ENCODE measurements at regions not wholly inside any gene's neighbourhood (a gene's known extent, or its start where the extent isn't known, plus 50 kb on each side); places are given as distances from the start of the nearest gene placed in this dataset.
"Not testable (repeated sequence)": the region's sequence is repeated elsewhere in the genome, so short reads cannot be mapped to it uniquely, and the experiment has no call there.

GRCh38 chr14:106227793-106228192 is 701.4 kb downstream of the TMEM121 start:
- no peaks in the 10 kb centered on the region for H3K79me2 ChIP-seq (ENCODE audit: low read length)
- no TSS peak for BruUV-seq (replicated peaks)
- H3K4me3 ChIP-seq (ENCODE audit: low read length) = no peak overlapping the region
- intact Hi-C loops (cut with micrococcal nuclease) = no loop called here
- no peaks in the 10 kb centered on the region for H3F3A ChIP-seq (ENCODE audit: low read length, unreplicated experiment)
- no peak for DNase-seq
- TF ChIP-seq EZH2 (IDR thresholded peaks at IDR 0.05; ENCODE audit: low read length, unreplicated experiment) = no peak
- TF ChIP-seq CTCF (conservative IDR thresholded peaks at IDR 0.05; ENCODE audit: low read depth, low read length) = no peak
- TF ChIP-seq EZH2phosphoT487 (IDR thresholded peaks at IDR 0.05; ENCODE audit: borderline replicate concordance, low read length) = no peak
- H2AFZ ChIP-seq (ENCODE audit: low read length) = no peak overlapping the region
- H3K27me3 ChIP-seq (ENCODE audit: low read length) = no peaks in the 10 kb centered on the region
- POLR2A ChIA-PET (ENCODE audit: unreplicated experiment) = no interaction called here
- CTCF ChIA-PET = no interaction called here
- no peak overlapping the region for H3K27ac ChIP-seq (ENCODE audit: low read length)
- no peak overlapping the region for H3K4me2 ChIP-seq (ENCODE audit: low read length)
- no peaks in the 10 kb centered on the region for H3K36me3 ChIP-seq (ENCODE audit: low read depth, low read length)
- ATAC-seq = no peak
- H3K9me3 ChIP-seq (ENCODE audit: low read length) = no peaks in the 10 kb centered on the region
- H3K9me2 ChIP-seq (replicated peaks; ENCODE audit: low read length) = no peaks in the 10 kb centered on the region
- no peaks in the 10 kb centered on the region for H3K4me1 ChIP-seq (ENCODE audit: insufficient read depth, low read length)
- no peaks in the 10 kb centered on the region for H4K20me1 ChIP-seq (ENCODE audit: low read length)
- no peak overlapping the region for H3K9ac ChIP-seq (ENCODE audit: low read length)

GRCh38 chr14:106228541-106229158 is 702.3 kb downstream of the TMEM121 start:
- H3K4me1 ChIP-seq (ENCODE audit: insufficient read depth, low read length) = no peaks in the 10 kb centered on the region
- H2AFZ ChIP-seq (ENCODE audit: low read length) = no peak overlapping the region
- BruUV-seq (replicated peaks) = no TSS peak
- no peaks in the 10 kb centered on the region for H3K79me2 ChIP-seq (ENCODE audit: low read length)
- H3K27me3 ChIP-seq (ENCODE audit: low read length) = no peaks in the 10 kb centered on the region
- CTCF ChIA-PET = no interaction called here
- H3K4me3 ChIP-seq (ENCODE audit: low read length) = no peak overlapping the region
- H3K9me3 ChIP-seq (ENCODE audit: low read length) = no peaks in the 10 kb centered on the region
- no peaks in the 10 kb centered on the region for H3F3A ChIP-seq (ENCODE audit: low read length, unreplicated experiment)
- H3K27ac ChIP-seq (ENCODE audit: low read length) = no peak overlapping the region
- DNase-seq (no peak), ATAC-seq (no peak)
- intact Hi-C loops (cut with micrococcal nuclease) = no loop called here
- TF ChIP-seq CTCF (conservative IDR thresholded peaks at IDR 0.05; ENCODE audit: low read depth, low read length) = no peak
- no peak for TF ChIP-seq EZH2 (IDR thresholded peaks at IDR 0.05; ENCODE audit: low read length, unreplicated experiment)
- no peak for TF ChIP-seq EZH2phosphoT487 (IDR thresholded peaks at IDR 0.05; ENCODE audit: borderline replicate concordance, low read length)
- H4K20me1 ChIP-seq (ENCODE audit: low read length) = no peaks in the 10 kb centered on the region
- no peak overlapping the region for H3K4me2 ChIP-seq (ENCODE audit: low read length)
- H3K36me3 ChIP-seq (ENCODE audit: low read depth, low read length) = no peaks in the 10 kb centered on the region
- H3K9ac ChIP-seq (ENCODE audit: low read length) = no peak overlapping the region
- H3K9me2 ChIP-seq (replicated peaks; ENCODE audit: low read length) = no peaks in the 10 kb centered on the region
- POLR2A ChIA-PET (ENCODE audit: unreplicated experiment) = no interaction called here

GRCh38 chr14:106230071-106230470 is 703.7 kb downstream of the TMEM121 start:
- no peaks in the 10 kb centered on the region for H3K4me1 ChIP-seq (ENCODE audit: insufficient read depth, low read length)
- POLR2A ChIA-PET (ENCODE audit: unreplicated experiment) = no interaction called here
- H3K36me3 ChIP-seq (ENCODE audit: low read depth, low read length) = no peaks in the 10 kb centered on the region
- DNase-seq (no peak), ATAC-seq (no peak)
- no peak overlapping the region for H3K27ac ChIP-seq (ENCODE audit: low read length)
- no peaks in the 10 kb centered on the region for H3K9me3 ChIP-seq (ENCODE audit: low read length)
- no peaks in the 10 kb centered on the region for H3F3A ChIP-seq (ENCODE audit: low read length, unreplicated experiment)
- H3K9ac ChIP-seq (ENCODE audit: low read length) = no peak overlapping the region
- H3K27me3 ChIP-seq (ENCODE audit: low read length) = no peaks in the 10 kb centered on the region
- intact Hi-C loops (cut with micrococcal nuclease) = no loop called here
- no peak overlapping the region for H3K4me2 ChIP-seq (ENCODE audit: low read length)
- H3K4me3 ChIP-seq (ENCODE audit: low read length) = no peak overlapping the region
- TF ChIP-seq EZH2phosphoT487 (IDR thresholded peaks at IDR 0.05; ENCODE audit: borderline replicate concordance, low read length) (no peak), EZH2 (IDR thresholded peaks at IDR 0.05; ENCODE audit: low read length, unreplicated experiment) (no peak), CTCF (conservative IDR thresholded peaks at IDR 0.05; ENCODE audit: low read depth, low read length) (no peak)
- no TSS peak for BruUV-seq (replicated peaks)
- H4K20me1 ChIP-seq (ENCODE audit: low read length) = no peaks in the 10 kb centered on the region
- CTCF ChIA-PET = no interaction called here
- H3K9me2 ChIP-seq (replicated peaks; ENCODE audit: low read length) = no peaks in the 10 kb centered on the region
- H3K79me2 ChIP-seq (ENCODE audit: low read length) = no peaks in the 10 kb centered on the region
- no peak overlapping the region for H2AFZ ChIP-seq (ENCODE audit: low read length)

GRCh38 chr14:106233191-106233590 is 706.8 kb downstream of the TMEM121 start:
- CTCF ChIA-PET = not testable (repeated sequence)

More at GRCh38 chr14:106233191-106233590, 706.8 kb downstream of the TMEM121 start:
- H2AFZ ChIP-seq (ENCODE audit: low read length); ATAC-seq; H3K4me2 ChIP-seq (ENCODE audit: low read length); H3K9ac ChIP-seq (ENCODE audit: low read length); H3K9me2 ChIP-seq (replicated peaks; ENCODE audit: low read length); H3K79me2 ChIP-seq (ENCODE audit: low read length); BruUV-seq (replicated peaks); H3K4me1 ChIP-seq (ENCODE audit: insufficient read depth, low read length); H3K36me3 ChIP-seq (ENCODE audit: low read depth, low read length); H4K20me1 ChIP-seq (ENCODE audit: low read length); H3K27ac ChIP-seq (ENCODE audit: low read length); H3F3A ChIP-seq (ENCODE audit: low read length, unreplicated experiment); H3K4me3 ChIP-seq (ENCODE audit: low read length); DNase-seq; intact Hi-C loops (cut with micrococcal nuclease); H3K9me3 ChIP-seq (ENCODE audit: low read length); POLR2A ChIA-PET (ENCODE audit: unreplicated experiment); H3K27me3 ChIP-seq (ENCODE audit: low read length): not testable (repeated sequence)
